Activated CD4-positive, alpha-beta T cell treated with anti-CD3 and anti-CD28 coated beads, Interleukin-10, Interleukin-2, amounts not matched to agents 100 ng/mL and 50 ng/mL, durations not matched to agents 16 hours and 8 hours (primary cell): ENCODE measurements at regions not wholly inside any gene's neighbourhood (a gene's known extent, or its start where the extent isn't known, plus 50 kb on each side); places are given as distances from the start of the nearest gene placed in this dataset.

Experiments used
- DNase-seq: peaks from one replicate; pipeline ENCODE4 v3.0.0-alpha.2; 2020

DNA sequence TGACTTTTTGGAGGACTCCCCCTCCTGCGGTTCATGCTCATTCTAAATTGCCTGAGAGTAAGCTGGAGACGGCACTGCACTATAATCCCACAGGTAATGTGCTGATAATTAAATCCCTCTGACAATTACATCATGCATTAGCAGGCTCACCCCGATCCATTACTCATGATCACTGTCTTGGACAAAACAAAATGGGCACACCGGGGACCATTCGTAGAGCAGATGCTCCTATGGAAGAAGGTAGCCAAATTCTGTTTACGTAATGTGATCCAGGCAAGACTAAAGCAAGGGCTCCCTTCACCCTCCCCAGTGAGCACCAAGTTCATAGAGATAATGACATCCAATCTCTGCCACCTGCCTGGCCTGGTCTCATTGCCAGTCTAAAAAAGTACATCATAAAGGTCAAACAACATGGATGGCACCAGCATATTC, 657.1 kb upstream of the SOX11 start:
- DNase-seq = no peak

DNA sequence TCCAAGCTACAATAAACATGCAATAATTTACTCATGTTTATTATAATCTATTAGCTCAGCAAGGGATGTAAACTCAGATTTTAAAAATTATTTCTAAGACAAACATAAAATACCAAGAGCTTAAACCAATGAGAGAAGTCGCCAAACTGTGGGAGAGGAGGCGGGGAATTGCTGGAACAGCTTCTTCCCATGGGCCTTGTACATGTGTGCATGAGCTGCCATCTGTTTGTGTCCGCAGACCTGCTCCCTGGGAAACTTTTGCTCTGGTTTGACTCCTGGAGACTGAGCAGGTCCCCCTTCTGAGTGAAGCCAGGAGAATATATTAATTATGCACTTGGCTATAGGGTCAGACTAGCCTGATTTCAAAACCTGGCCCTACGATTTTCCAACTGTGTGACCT, 655.9 kb upstream of the SOX11 start:
- DNase-seq = no peak

DNA sequence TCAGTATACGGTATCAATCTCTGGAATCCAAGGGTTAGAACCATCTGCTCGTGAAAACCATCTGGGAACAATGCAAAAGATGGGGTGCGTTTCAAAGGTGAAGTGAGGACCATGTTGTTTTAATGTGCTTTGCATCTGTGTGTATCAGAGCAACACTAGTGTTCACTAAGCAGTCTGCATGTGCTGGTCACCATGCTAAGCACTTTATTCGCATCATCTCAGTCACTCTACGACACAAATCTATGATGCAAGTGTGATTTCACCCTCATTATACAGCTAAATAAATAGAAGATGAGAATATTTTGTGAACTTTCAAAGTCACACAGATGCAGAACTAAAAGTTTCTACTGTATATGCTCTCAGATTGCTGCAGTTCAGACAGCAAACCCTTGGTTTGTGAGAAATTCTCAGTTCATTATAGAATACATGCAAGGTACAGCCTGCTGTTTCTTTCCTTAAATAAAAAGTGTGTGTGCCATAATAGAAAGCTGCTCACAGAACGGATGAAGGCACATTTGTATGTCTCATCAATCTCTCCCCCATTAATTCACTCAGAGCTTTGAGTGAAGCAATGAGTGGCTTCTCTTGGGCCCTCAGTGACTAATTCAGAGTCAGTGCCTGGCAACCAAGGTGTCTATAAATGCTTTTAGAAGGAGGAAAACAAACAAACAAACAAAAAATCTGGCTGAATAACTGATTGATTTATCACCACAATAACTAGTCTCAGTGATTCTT, 652.8 kb upstream of the SOX11 start:
- no peak for DNase-seq

DNA sequence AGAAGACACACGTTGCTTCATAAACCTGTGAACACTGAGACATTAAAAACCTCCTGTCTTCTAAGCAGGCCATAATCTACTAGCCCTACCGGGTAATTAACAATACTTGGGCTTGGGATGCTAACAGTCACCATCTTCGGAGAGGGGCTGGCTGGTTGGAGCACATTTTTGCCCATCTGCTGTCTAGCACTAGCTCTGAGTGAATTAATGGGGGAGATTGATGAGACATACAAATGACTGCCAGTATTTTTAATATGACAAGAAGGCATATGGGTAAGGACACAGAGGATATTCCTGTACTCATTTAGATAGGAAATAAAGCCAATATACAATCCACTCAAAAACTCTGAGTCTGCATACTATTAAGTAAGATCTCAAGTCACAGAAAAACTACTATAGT, 651.6 kb upstream of the SOX11 start:
- DNase-seq = no peak

DNA sequence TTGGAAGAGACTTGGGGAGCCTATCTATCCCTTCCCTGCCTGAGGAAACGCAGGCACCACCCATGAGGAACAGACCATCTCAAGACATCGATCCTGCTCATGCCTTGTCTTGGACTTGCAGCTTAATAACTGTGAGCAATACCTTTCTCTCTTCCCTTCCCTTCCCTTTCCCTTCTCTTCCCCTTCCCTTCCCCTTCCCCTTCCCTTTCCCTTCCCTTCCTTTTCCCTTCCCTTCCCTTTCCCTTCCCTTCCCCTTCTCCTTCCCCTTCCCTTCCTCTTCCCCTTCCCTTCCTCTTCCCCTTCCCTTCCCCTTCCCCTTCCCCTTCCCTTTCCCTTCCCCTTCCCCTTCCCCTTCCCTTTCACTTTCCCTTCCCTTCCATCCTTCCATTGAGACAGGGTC, 650.7 kb upstream of the SOX11 start:
- DNase-seq = no peak

DNA sequence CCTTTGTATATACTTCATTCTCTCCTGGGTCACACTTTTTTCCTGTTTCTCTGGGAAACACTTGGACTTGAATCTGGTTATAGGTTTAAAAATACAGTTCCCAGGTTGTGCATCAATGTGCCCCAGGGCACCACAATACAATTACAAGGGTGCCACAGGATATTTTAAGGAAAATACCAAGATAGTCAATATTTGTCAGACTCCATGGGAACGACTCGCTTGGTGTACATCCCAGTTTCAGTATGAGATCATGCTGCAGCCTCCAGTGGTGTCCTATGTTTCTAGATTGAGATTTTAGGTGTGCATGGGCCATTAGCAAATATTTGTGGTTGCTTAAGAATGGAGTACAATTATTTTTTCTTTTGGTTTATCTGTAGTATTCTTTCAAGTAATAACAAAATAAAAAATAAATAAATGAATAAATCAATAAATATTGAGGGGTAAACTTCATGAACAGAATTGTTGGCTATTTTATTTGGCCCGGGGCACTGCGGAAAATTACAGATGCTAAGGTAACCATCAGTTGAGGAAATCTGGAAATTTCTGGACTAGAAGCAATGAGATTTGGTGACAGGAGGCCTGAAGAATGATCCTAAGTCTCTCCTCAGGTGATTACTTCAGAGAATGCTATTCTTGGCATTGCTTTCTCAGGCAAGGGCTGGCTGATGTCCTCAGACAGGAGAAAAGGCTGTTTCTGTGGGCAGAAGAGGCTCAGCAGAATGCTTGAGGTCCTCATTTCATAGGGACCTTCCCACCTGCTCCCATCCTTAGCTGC, 649.3 kb upstream of the SOX11 start:
- no peak for DNase-seq

DNA sequence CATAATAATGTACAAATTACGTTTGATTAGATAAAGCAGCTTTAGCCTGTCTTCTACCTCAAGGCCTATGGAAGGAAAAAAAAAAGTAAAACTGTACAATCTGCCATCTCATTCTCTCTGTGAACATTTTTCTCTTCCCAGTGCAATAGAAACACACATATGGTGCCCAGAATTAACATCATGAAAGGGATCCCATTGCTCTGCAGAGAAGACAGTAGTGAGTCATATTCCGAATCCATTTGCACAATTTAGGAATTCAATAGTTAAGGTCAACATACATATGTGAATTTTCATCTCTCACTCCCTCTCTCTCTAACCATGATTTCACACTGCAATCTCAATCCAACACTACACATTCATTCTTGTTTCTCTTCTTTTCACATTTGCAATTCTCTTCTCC, 640.9 kb upstream of the SOX11 start:
- DNase-seq = no peak

DNA sequence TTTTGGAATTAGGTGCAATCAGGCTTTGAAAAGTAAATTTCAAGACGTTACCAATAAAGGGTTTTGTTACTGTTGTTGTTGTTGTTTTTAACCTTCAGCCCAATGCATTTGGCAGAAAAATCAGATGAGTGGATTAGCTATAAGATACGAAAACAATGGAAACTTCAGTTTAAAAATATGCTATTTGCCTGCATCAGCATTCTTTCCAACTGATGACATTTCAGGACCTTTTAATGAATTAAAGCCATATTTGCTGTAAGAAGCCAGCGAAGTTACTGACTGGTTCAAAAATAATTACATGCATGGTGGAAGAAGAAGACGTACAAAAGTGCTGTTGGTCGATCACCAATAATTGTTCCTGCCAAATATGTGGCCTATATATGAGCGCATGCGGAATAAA, 639.3 kb upstream of the SOX11 start:
- DNase-seq = no peak

DNA sequence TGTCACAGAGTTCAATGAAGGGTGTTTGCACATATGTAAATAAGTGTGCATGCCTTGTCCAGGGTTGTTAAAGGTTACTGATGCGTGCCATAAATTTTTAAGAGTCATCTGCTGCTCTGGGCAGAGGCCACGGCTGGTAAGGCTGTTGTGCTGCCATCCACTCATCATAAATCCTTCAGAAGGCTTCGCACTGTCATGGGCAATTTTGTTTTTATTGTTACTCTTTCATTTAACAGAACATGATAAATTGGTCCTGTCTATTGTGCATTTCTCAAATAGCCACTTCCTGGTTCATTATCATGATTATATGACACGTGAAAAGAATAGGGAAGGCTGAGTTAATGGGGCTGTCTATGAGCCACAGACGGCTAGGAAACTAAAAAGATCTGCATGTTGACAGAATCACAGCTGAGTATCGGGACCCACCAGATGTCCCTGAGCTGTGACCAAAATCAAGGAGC, 634.3 kb upstream of the SOX11 start:
- DNase-seq = no peak

DNA sequence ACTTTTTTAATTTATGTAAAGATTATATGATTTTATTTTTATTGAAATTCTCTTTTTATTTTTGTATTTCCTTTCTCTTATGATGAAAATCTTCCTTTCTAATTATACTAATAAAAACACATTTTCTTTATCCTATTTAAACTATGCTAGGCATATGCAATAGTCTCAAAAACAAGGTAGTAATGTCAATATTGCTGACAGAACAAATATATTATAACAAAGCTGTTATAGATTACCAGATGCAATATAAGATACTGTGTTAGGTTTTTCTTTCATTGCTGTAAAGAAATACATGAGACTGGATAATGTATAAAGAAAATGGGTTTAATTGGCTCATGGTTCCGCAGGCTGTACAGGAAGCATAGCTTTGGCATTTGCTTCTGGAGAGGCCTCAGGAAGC, 631.2 kb upstream of the SOX11 start:
- DNase-seq = no peak

DNA sequence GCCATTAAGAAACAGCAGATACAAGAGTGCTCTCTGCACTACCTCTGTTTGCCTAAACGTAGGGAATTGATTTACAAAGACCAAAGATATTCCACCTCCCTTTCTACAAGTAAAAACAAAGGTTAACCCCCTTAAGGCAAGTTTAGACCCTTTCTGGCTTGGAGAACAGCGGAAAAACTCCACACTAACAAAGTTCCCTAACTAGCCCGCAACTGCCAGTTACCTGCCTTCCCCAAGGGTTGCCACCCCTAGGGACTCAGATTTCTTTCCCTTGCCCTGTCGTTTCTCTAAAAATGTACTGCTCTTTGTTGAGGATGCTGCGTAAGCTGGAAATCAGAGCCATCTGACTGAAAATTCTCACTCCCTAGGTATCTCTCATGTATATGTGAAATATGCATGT, 627.5 kb upstream of the SOX11 start:
- no peak for DNase-seq

DNA sequence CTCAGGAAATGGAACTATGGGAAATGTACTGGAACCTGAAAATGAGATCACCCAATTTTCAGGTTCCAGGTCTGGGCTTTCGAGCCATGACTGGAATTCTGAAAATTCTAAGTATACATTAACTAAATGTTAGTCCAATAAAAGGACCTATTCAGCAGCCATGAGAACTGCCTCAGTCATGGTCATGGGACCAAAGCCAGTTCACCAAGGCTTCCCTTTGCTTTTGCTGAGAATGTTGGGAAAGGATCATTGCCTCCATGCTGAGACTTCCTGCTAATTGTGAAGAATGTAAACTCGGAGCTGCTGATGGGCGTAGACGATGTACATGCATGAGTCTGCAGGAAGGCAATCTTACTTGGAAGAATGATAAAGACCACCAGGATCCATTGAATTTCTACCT, 624.4 kb upstream of the SOX11 start:
- DNase-seq = no peak

DNA sequence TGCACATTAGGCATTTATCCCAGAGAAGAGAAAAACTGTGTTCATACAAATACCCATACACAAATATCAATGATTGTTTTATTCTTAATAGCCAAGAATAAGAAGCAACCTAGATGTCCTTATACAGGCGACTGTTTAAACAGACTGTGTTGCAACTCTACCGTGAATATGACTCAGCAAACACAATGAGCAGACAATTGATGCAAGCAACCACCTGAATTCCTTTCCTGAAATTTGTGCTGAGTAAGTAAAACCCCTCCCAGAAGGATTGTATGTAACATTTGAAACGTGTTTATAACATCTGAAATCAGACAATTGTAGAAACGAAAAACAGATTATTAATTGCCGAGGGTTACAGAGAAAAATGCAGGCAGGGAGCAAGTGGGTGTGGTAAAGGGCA, 621.9 kb upstream of the SOX11 start:
- DNase-seq = no peak

DNA sequence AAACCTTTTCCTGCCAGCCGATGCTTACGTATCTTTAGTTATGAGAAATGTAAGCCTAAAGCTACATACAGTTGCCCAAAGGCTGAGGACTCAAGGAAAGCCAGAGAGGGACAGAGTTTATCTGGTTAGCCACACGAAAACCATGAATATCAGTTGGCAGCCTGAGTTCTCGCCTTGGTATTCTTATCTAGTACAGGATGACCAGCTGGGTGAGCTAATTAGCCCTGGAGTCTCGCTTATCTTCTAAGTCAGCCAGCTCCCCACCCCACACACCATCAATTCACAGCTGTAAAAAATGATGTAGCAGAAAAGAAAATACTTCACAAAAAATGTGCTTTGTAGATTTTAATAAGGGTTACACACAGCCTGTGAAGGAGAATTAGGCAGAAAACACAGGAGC, 617.5 kb upstream of the SOX11 start:
- DNase-seq = no peak

DNA sequence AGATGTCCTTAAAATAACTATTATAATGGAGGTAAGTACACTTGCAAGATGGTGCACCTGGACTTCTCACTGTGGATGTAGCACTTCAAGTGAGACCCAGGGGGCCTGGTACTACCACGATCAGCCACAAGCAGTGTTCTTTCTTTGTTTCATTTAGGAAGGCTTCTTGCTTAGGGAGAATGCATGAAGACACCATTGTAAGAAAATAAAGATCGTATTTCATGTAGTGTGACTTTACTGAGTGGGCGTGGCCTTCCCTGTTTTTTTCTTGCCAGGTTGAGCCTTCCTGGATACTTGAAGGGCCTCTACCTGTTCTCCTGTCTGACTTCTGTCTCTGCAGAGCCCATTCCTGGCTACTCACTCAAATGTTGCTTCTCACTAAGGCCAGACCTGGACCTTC, 615.6 kb upstream of the SOX11 start:
- DNase-seq = no peak

DNA sequence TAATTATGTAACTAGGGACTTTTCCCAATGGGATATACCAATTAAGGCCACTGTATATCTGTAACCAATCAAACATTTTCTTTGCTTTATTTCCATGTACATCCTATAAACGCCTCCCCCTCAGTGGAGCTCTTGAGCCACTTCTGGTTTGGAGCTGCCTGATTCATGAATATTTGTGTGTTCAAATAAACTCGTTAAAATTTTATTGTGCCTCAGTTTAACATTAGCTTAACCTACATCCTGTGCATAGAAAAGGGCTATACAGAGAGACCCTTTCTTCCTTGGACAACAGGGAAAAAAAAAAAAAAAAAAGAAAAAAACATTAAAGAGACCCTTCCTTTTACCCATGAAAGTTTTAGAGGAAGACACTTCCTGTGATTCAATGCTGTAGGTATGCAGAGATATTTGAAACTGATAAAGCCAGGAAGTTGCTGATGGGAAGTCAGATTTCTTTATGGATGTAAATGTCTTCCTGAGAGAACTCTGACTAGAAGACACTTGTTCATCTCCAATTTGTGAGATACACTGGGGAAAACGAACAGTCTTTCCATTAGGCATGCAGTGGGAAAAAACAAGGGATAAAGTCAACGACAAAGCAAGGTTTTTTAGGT, 614.6 kb upstream of the SOX11 start:
- no peak for DNase-seq

DNA sequence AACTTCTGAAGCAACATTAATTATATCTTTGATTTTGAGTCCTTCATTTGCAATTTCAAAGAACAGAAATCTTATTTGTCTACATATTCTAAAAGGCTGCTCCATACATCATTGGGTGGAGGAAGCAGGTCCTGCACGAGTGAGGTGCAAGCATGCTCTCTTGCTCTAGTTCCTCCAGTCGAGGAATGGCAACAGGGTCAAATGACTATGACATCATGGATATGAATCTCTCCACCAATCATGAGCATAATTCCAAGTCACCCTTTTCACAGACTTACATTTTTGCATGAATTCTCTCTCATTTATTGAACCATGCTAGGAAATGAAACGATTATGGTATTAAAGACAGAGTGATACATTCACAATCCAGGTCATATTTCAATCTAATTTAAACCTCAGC, 608.8 kb upstream of the SOX11 start:
- DNase-seq = no peak

DNA sequence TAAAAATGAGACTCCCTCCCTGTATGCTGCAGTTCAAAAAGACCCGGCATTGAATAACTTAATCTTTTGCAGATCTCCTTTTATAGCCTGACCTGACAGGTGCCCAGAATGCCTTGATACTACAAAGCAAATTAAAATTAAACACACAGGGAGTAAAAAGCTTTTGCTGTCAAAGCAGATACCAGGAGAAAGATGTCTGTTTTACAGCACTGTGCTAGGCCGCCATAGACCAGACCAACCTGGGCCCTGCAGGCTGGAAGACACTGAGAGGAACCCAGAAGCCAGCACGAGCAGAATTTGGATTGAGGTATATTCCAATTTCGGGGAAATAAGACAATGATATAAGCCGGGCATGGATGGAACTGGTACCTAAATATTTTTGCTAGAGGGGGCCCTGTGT, 602.8 kb upstream of the SOX11 start:
- DNase-seq = no peak

DNA sequence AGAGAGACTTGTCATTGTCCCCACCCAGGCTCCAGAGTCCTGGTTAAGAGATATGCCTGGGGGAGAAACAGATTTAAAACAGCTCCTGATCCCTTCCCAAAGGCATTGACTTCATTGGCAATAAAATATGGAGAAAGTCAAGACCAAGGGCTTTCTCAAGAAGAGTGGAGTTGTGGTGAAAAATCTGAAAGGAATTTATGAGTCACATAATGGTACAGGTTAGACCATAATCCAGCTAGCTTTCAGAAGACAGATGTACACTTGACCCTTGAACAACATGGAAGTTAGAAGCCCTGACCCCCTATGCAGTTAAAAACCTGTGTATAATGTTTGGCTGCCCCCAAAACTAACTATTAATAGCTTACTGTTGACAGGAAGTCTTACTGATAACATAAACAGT, 599.1 kb upstream of the SOX11 start:
- no peak for DNase-seq

DNA sequence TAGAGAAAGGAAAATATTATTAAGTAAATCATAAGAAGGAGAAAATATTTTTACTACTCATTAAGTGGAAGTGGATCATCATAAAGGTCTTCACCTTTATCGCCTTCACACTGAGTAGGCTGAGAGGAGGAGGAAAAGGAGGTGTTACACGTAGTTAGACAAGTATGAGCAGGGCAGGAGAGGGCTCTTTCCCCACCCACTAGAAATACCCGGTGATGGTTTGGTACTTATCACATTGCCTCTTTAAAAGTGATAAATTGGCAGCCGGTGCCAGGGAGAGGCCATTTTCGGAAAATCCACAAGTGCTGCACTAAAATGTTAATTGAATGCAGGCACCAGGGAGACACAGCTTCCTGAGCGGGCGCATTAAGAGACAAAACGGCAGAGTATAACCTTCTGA, 598.7 kb upstream of the SOX11 start:
- DNase-seq = no peak

DNA sequence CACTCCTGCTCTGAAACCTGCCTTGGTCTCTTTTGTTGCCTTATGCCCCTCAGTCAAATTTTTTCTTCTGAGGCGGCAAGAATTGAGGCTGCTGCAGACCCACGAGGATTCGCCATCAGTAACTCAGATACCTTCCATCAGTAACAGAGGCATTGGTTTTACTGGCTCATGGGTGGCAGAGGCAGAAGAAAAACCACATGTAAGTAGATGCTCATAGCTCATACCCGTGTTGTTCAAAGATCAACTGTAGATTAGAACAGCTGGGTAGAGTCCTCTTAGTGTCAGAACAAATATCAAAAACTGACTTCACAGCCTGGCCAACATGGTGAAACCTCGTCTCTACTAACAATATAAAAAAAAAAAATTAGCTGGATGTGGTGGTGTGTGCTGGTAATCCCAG, 598.0 kb upstream of the SOX11 start:
- DNase-seq = no peak

DNA sequence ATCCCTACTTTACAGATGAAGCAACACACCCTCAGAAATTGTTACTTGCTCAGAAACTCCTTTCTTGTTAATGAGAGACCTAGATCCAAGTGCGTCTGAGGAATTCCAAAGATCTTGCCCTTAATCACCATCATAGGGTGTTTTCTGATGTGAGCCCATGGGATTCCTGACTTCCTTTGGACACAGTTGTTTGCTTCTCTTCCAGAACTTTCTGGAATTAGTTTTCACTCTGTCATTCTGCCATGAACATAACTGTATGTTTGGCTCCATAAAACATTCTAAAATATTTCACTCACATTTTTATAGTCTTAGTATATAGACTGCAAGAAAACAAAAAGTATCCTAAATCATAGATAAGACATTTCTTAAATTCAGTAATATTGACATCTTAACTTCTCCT, 593.9 kb upstream of the SOX11 start:
- no peak for DNase-seq

DNA sequence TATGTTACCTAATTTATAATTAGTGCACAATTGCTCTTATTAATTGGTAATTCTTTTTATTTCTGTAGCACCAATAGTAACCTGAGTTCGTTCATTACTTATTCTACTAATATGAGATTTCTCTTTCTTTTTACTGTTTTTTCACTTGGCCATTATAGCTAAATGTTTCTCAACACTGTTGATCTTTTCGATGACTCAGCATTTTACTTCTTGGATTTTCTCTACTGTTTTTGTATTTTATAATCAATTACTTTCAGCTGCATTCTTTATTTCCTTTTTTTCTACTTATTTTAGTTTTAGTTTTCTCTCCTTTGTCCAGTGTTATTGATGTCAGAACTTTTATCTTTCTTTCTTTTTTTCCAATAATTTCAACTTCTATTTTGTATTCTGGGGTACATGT, 589.4 kb upstream of the SOX11 start:
- DNase-seq = no peak

DNA sequence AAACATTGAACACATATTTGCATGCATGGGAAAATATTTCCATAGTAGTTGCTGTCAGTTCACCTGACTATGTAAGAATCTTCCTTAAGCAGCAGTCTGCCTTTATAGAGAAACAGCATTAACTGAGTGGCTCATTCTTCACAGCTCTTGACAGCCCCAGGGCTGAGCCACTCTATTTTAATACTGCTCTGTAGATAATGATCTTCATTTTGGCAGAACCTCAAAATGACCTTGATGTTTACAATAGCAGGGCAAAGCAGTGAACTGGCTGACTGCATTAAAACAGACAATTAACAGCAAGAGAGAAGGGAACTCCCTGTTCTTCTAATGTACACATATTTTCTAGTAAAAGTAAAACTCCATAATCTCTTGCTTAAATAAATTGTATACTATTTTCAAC, 580.6 kb upstream of the SOX11 start:
- no peak for DNase-seq
